BE2C (cell line): ENCODE measurements at regions not wholly inside any gene's neighbourhood (a gene's known extent, or its start where the extent isn't known, plus 50 kb on each side); places are given as distances from the start of the nearest gene placed in this dataset.

Source experiments
- DNase-seq: peaks from one replicate; pipeline ENCODE4 v3.0.0-alpha.2; 2020
- H3K27me3 ChIP-seq: fragments of 250-450 bp; sonication (Bioruptor Pico); 2 replicates; pipeline ENCODE4 v1.5.1; 2020; ENCODE audit warnings: mild to moderate bottlenecking
- H3K36me3 ChIP-seq: fragments of 250-450 bp; sonication (Bioruptor Pico); 2 replicates; pipeline ENCODE4 v1.5.1; 2020; ENCODE audit warnings: mild to moderate bottlenecking
- H3K4me1 ChIP-seq: fragments of 250-450 bp; sonication (Bioruptor Pico); 2 replicates; pipeline ENCODE4 v1.5.1; 2020
- H3K4me3 ChIP-seq: 2 replicates; pipeline ENCODE4 v1.5.1; 2011; ENCODE audit warnings: low read depth, low read length
- H3K9me3 ChIP-seq: fragments of 250-450 bp; sonication (Bioruptor Pico); 2 replicates; pipeline ENCODE4 v1.5.1; 2020
- CTCF ChIP-seq: IDR thresholded peaks from 2 replicates; pipeline ENCODE4 v1.5.1; 2012; ENCODE audit warnings: mild to moderate bottlenecking, low read depth, low read length

- no peaks in the 10 kb centered on the region for H3K9me3 ChIP-seq
- TF ChIP-seq CTCF, result no peak
- H3K4me1 ChIP-seq, result no peaks in the 10 kb centered on the region
- H3K27me3 ChIP-seq, result no peaks in the 10 kb centered on the region; the same call in 1 of the 2 replicates
- DNase-seq, result no peak
- no peaks in the 10 kb centered on the region for H3K36me3 ChIP-seq
- H3K4me3 ChIP-seq, result no peak overlapping the region
These were observed 246.6 kb upstream of the APCDD1 start for GRCh38 chr18:10207682-10208345.

- no peaks in the 10 kb centered on the region for H3K4me1 ChIP-seq
- no peaks in the 10 kb centered on the region; the same call in 1 of the 2 replicates for H3K27me3 ChIP-seq
- no peak for DNase-seq
- no peaks in the 10 kb centered on the region for H3K36me3 ChIP-seq
- no peaks in the 10 kb centered on the region for H3K9me3 ChIP-seq
- H3K4me3 ChIP-seq, result no peak overlapping the region
- TF ChIP-seq CTCF, result no peak
These were observed 245.1 kb upstream of the APCDD1 start for GRCh38 chr18:10209302-10209701.

GRCh38 chr18:10210057-10210633 is 244.3 kb upstream of the APCDD1 start:
- no peak for TF ChIP-seq CTCF
- H3K4me3 ChIP-seq, result no peak overlapping the region
- H3K36me3 ChIP-seq, result no peaks in the 10 kb centered on the region
- no peaks in the 10 kb centered on the region; the same call in 1 of the 2 replicates for H3K27me3 ChIP-seq
- no peaks in the 10 kb centered on the region for H3K4me1 ChIP-seq
- H3K9me3 ChIP-seq, result no peaks in the 10 kb centered on the region
- no peak for DNase-seq

- no peaks in the 10 kb centered on the region for H3K9me3 ChIP-seq
- H3K36me3 ChIP-seq, result no peaks in the 10 kb centered on the region
- no peak for DNase-seq
- no peak overlapping the region for H3K4me3 ChIP-seq
- no peaks in the 10 kb centered on the region for H3K27me3 ChIP-seq
- H3K4me1 ChIP-seq, result no peaks in the 10 kb centered on the region
- no peak for TF ChIP-seq CTCF
These were observed 240.9 kb upstream of the APCDD1 start for GRCh38 chr18:10213526-10213925.

- H3K4me3 ChIP-seq, result no peak overlapping the region
- TF ChIP-seq CTCF, result no peak
- no peaks in the 10 kb centered on the region for H3K27me3 ChIP-seq
- H3K4me1 ChIP-seq, result no peaks in the 10 kb centered on the region
- no peak for DNase-seq
- H3K36me3 ChIP-seq, result no peaks in the 10 kb centered on the region
- H3K9me3 ChIP-seq, result no peaks in the 10 kb centered on the region
These were observed 239.0 kb upstream of the APCDD1 start for GRCh38 chr18:10215446-10215845.

- H3K27me3 ChIP-seq, result no peaks in the 10 kb centered on the region
- TF ChIP-seq CTCF, result no peak
- H3K36me3 ChIP-seq, result no peaks in the 10 kb centered on the region
- no peaks in the 10 kb centered on the region for H3K4me1 ChIP-seq
- H3K9me3 ChIP-seq, result no peaks in the 10 kb centered on the region
- H3K4me3 ChIP-seq, result no peak overlapping the region
- no peak for DNase-seq
These were observed 237.6 kb upstream of the APCDD1 start for GRCh38 chr18:10216791-10217190.
